OCI-LY3 (cell line): ENCODE measurements at regions not wholly inside any gene's neighbourhood (a gene's known extent, or its start where the extent isn't known, plus 50 kb on each side); places are given as distances from the start of the nearest gene placed in this dataset.

Experiments used
- H2AFZ ChIP-seq: fragments of 200-600, 300-600 bp; shearing (Covaris generic); 2 replicates; pipeline ENCODE4 v1.6.0; 2014; ENCODE audit warnings: antibody characterized with exemption, low read depth, low read length
- H3K27ac ChIP-seq: fragments of 200-600, 300-600 bp; sonication (generic); 2 replicates; pipeline ENCODE4 v1.5.1; 2014; ENCODE audit warnings: mild to moderate bottlenecking, low read length, moderate library complexity, mixed read lengths
- H3K27me3 ChIP-seq: fragments of 200-600, 300-600 bp; sonication (generic); 2 replicates; pipeline ENCODE4 v1.6.1; 2014; ENCODE audit warnings: low read depth, low read length, mixed read lengths
- H3K36me3 ChIP-seq: fragments of 200-600, 300-600 bp; sonication (generic); replicated peaks from 2 replicates; pipeline ENCODE3; 2014; ENCODE audit warnings: low read depth, low read length, mixed read lengths
- H3K4me1 ChIP-seq: fragments of 300-600, 200-600 bp; sonication (generic); 2 replicates; pipeline ENCODE4 v1.6.1; 2014; ENCODE audit warnings: low read length, mixed read lengths
- H3K4me2 ChIP-seq: fragments of 200-600, 300-600 bp; sonication (generic); 2 replicates; pipeline ENCODE4 v1.6.1; 2014; ENCODE audit warnings: low read length, mixed read lengths
- H3K4me3 ChIP-seq: fragments of 300-600, 200-600 bp; sonication (generic); 2 replicates; pipeline ENCODE4 v1.5.1; 2014; ENCODE audit warnings: antibody characterized with exemption, mild to moderate bottlenecking, low read length, moderate library complexity
- H3K79me2 ChIP-seq: fragments of 300-600, 200-600 bp; shearing (Covaris generic); 2 replicates; pipeline ENCODE4 v1.6.1; 2014; ENCODE audit warnings: mild to moderate bottlenecking, low read length, mixed read lengths
- H3K9ac ChIP-seq: fragments of 300-600, 200-600 bp; shearing (Covaris generic); 2 replicates; pipeline ENCODE4 v1.6.0; 2014; ENCODE audit warnings: mild to moderate bottlenecking, low read length, moderate library complexity
- H3K9me3 ChIP-seq: fragments of 200-600, 300-600 bp; shearing (Covaris generic); 2 replicates; pipeline ENCODE4 v1.6.1; 2014; ENCODE audit warnings: low read length, mixed read lengths; ENCODE audit not compliant: insufficient read depth
- H4K20me1 ChIP-seq: fragments of 200-600, 300-600 bp; sonication (generic); 2 replicates; pipeline ENCODE4 v1.6.1; 2016; ENCODE audit warnings: low read length, mixed read lengths; ENCODE audit not compliant: insufficient read depth
- EZH2phosphoT487 ChIP-seq: fragments of 200-600 bp; shearing (Covaris generic); IDR thresholded peaks from 2 replicates; pipeline ENCODE4 v1.6.1; 2018; ENCODE audit warnings: antibody characterized with exemption, mixed run types, low read depth
- TF ChIP-seq, protein P1 (sequence below): fragments of 200-600, 300-600 bp; sonication (generic); IDR thresholded peaks from 2 replicates; pipeline ENCODE4 v1.5.1; 2014; ENCODE audit warnings: antibody characterized with exemption, low read length, low read depth

DNA sequence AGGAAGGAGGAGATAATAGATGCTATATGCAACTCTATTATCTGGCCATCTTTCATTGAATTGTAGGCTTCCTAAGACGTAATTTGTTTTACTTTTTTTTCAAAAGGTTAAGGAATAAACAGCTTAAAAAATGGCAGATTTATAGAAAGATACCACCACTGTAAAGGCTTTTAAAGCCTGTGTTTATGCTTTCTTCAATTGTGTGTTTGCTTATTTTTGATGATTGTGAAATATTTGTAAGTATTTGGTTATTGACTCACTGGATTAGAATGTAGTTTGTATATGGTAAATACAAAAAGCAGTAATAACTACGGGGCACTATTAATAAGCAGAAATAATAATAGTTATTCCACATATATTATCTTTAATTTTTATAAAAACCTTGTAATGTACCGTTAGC is 437.9 kb downstream of the KLF5 start:
- H3K27me3 ChIP-seq: no peaks in the 10 kb centered on the region
- no peaks in the 10 kb centered on the region for H3K79me2 ChIP-seq
- TF ChIP-seq EZH2phosphoT487: no peak
- TF ChIP-seq, protein P1, sequence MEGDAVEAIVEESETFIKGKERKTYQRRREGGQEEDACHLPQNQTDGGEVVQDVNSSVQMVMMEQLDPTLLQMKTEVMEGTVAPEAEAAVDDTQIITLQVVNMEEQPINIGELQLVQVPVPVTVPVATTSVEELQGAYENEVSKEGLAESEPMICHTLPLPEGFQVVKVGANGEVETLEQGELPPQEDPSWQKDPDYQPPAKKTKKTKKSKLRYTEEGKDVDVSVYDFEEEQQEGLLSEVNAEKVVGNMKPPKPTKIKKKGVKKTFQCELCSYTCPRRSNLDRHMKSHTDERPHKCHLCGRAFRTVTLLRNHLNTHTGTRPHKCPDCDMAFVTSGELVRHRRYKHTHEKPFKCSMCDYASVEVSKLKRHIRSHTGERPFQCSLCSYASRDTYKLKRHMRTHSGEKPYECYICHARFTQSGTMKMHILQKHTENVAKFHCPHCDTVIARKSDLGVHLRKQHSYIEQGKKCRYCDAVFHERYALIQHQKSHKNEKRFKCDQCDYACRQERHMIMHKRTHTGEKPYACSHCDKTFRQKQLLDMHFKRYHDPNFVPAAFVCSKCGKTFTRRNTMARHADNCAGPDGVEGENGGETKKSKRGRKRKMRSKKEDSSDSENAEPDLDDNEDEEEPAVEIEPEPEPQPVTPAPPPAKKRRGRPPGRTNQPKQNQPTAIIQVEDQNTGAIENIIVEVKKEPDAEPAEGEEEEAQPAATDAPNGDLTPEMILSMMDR: no peak
- no peaks in the 10 kb centered on the region for H3K36me3 ChIP-seq
- H4K20me1 ChIP-seq: no peaks in the 10 kb centered on the region
- H3K9me3 ChIP-seq: no peaks in the 10 kb centered on the region
- H3K27ac ChIP-seq: no peak overlapping the region
- H3K4me2 ChIP-seq: no peak overlapping the region
- H3K4me1 ChIP-seq: no peaks in the 10 kb centered on the region
- H2AFZ ChIP-seq: no peak overlapping the region
- H3K4me3 ChIP-seq: no peak overlapping the region
- H3K9ac ChIP-seq: no peak overlapping the region

DNA sequence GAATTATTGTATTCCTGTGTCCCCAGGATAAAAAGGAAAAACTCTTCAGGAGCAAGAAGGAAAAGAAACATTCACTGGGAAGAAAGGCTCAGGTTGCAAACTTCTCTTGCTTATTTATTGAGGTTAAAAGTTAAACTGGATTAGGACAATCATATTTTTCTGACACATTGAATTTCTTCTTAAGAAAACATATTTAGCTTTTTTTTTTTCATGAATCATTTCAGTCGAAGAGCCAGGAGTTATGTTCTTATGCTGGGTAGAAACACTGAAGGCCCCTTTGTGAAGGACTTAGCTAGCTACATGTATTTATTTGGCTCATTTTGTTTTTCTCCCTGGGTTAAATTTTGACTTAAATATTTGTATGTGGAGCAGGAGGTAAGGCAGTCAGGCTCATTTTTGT is 434.0 kb downstream of the KLF5 start:
- no peaks in the 10 kb centered on the region for H3K36me3 ChIP-seq
- no peak overlapping the region for H2AFZ ChIP-seq
- no peak overlapping the region for H3K4me2 ChIP-seq

DNA sequence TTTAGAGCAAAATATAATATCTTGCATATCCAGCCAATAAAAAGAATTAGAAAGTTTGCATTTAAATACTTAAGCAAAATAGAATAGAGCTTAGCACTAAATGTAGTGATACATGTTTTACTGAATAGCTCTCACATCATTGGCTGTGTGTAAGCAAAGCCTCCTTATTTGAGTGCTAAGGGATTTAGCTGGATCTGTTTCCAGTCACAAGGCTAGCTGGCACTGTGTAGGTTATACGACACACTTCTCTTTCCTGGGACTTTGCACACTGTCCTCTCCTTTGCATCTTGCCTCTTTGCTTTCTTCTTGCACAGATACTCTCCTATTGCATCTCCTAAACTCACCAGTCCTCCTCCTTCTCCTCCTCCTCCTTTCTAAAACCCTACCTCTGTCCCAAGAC is 423.8 kb downstream of the KLF5 start:
- no peak overlapping the region for H2AFZ ChIP-seq
- no peaks in the 10 kb centered on the region for H3K36me3 ChIP-seq
- H3K4me2 ChIP-seq: no peak overlapping the region
- H3K79me2 ChIP-seq: no peaks in the 10 kb centered on the region
- no peaks in the 10 kb centered on the region for H3K9me3 ChIP-seq
- no peak overlapping the region for H3K27ac ChIP-seq
- no peaks in the 10 kb centered on the region for H3K27me3 ChIP-seq
- no peak overlapping the region for H3K4me3 ChIP-seq
- TF ChIP-seq, protein P1: no peak
- TF ChIP-seq EZH2phosphoT487: no peak
- no peaks in the 10 kb centered on the region for H3K4me1 ChIP-seq
- no peaks in the 10 kb centered on the region for H4K20me1 ChIP-seq
- H3K9ac ChIP-seq: no peak overlapping the region

More for the DNA sequence above, 434.0 kb downstream of the KLF5 start:
- H3K27ac ChIP-seq: no peak overlapping the region
- peaks cover 6% of the 10 kb centered on the region; the same call in 1 of the 2 replicates for H3K9me3 ChIP-seq
- no peaks in the 10 kb centered on the region for H3K4me1 ChIP-seq
- no peaks in the 10 kb centered on the region for H3K79me2 ChIP-seq
- no peaks in the 10 kb centered on the region for H4K20me1 ChIP-seq
- no peak overlapping the region for H3K9ac ChIP-seq
- TF ChIP-seq, protein P1: no peak
- TF ChIP-seq EZH2phosphoT487: no peak
- H3K27me3 ChIP-seq: no peaks in the 10 kb centered on the region
- H3K4me3 ChIP-seq: no peak overlapping the region

DNA sequence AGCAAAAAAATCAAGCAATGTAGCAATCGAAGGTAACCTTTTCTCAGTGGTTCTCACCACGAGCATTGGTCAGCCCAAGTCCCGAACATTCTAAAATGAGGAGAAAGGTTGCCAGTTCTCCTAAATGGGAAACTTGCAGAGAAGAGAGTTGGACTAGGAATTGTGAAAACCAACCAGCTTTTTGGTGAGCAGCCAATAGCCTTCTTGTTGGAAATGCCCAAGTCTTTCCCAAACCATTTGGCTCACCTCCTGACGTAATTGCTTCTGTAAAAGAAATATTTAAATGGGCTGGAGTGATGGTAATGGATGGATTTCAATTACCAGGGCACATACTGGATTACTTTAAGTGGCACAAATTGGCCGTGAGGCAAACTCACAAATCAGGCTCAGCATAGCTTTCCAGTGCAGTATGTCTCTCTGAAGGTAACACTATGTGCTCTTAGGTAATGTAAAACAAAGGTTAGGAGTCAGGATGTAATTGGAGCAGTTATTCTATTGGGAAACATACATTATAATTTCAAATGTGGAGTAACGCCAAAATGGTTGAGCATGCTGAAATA is 423.2 kb downstream of the KLF5 start:
- Histone ChIP-seq H4K20me1 (no peaks in the 10 kb centered on the region), H3K9me3 (no peaks in the 10 kb centered on the region), H3K36me3 (no peaks in the 10 kb centered on the region), H3K4me2 (no peak overlapping the region), H2AFZ (no peak overlapping the region), H3K4me1 (no peaks in the 10 kb centered on the region), H3K79me2 (no peaks in the 10 kb centered on the region), H3K9ac (no peak overlapping the region), H3K27ac (no peak overlapping the region), H3K27me3 (no peaks in the 10 kb centered on the region), H3K4me3 (no peak overlapping the region)
- no peak for TF ChIP-seq EZH2phosphoT487
- TF ChIP-seq, protein P1: no peak
